ENCODE measurements at regions not wholly inside any gene's neighbourhood (a gene's known extent, or its start where the extent isn't known, plus 50 kb on each side); places are given as distances from the start of the nearest gene placed in this dataset.

GRCh38 chr14:81960781-81961180, 427.1 kb upstream of the SEL1L start:
- H3K27ac ChIP-seq (ENCODE audit: low read length): no peak overlapping the region
- no peak overlapping the region for H3K4me3 ChIP-seq (ENCODE audit: low read length)
- no peak overlapping the region for H3K9ac ChIP-seq (ENCODE audit: low read length)
- no peaks in the 10 kb centered on the region for H3K27me3 ChIP-seq (ENCODE audit: low read length)
- no peaks in the 10 kb centered on the region for H3K9me3 ChIP-seq (ENCODE audit: low read length)
- no peaks in the 10 kb centered on the region for H4K20me1 ChIP-seq (ENCODE audit: insufficient read depth, low read depth, low read length)
- no peak for DNase-seq
- H3K4me1 ChIP-seq (ENCODE audit: low read length): no peaks in the 10 kb centered on the region
- no peaks in the 10 kb centered on the region for H3K9me2 ChIP-seq (replicated peaks; ENCODE audit: insufficient read depth, low read length)
- no peak overlapping the region for H3K4me2 ChIP-seq (ENCODE audit: low read depth, low read length, poor library complexity, severe bottlenecking)
- H3K36me3 ChIP-seq (ENCODE audit: insufficient read depth, low read length): no peaks in the 10 kb centered on the region
- no peaks in the 10 kb centered on the region for H3K79me2 ChIP-seq (ENCODE audit: low read length)
- no peak overlapping the region for H2AFZ ChIP-seq (ENCODE audit: low read length)

- no peak overlapping the region for H3K9ac ChIP-seq (ENCODE audit: low read length)
- no peaks in the 10 kb centered on the region for H3K36me3 ChIP-seq (ENCODE audit: insufficient read depth, low read length)
- no peak overlapping the region for H3K4me3 ChIP-seq (ENCODE audit: low read length)
- H3K4me2 ChIP-seq (ENCODE audit: low read depth, low read length, poor library complexity, severe bottlenecking): no peak overlapping the region
- no peaks in the 10 kb centered on the region for H3K79me2 ChIP-seq (ENCODE audit: low read length)
- DNase-seq: no peak
- no peaks in the 10 kb centered on the region for H4K20me1 ChIP-seq (ENCODE audit: insufficient read depth, low read depth, low read length)
- no peak overlapping the region for H2AFZ ChIP-seq (ENCODE audit: low read length)
- no peaks in the 10 kb centered on the region for H3K9me3 ChIP-seq (ENCODE audit: low read length)
- no peak overlapping the region for H3K27ac ChIP-seq (ENCODE audit: low read length)
- no peaks in the 10 kb centered on the region for H3K9me2 ChIP-seq (replicated peaks; ENCODE audit: insufficient read depth, low read length)
- H3K4me1 ChIP-seq (ENCODE audit: low read length): no peaks in the 10 kb centered on the region
- H3K27me3 ChIP-seq (ENCODE audit: low read length): no peaks in the 10 kb centered on the region
These were observed 430.2 kb upstream of the SEL1L start for GRCh38 chr14:81963846-81964245.

DNA sequence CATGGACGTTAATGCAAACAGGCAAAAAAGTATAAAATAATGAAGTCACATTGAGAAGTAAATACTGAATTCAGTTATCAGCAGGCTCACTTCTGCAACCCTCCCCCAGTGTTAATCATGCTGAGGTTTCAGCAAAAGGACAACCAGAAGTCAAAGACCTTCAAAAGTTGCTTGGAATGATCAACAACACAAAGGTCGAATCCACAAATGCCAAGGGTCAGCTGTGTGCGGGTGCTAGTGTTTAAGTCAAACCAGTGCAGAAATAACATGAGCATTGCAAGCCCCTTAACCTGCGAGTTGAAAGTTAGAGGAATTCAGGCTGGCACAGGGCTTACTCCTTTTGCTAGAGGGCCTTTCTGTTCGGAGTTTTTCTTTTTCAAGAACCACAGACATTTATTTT, 436.7 kb upstream of the SEL1L start:
- Histone ChIP-seq H3K27ac (ENCODE audit: low read length) (no peak overlapping the region), H3K4me2 (ENCODE audit: low read depth, low read length, poor library complexity, severe bottlenecking) (no peak overlapping the region), H3K4me3 (ENCODE audit: low read length) (no peak overlapping the region), H3K36me3 (ENCODE audit: insufficient read depth, low read length) (no peaks in the 10 kb centered on the region), H3K9ac (ENCODE audit: low read length) (no peak overlapping the region), H3K27me3 (ENCODE audit: low read length) (no peaks in the 10 kb centered on the region), H3K79me2 (ENCODE audit: low read length) (no peaks in the 10 kb centered on the region), H3K4me1 (ENCODE audit: low read length) (no peaks in the 10 kb centered on the region), H3K9me2 (replicated peaks; ENCODE audit: insufficient read depth, low read length) (no peaks in the 10 kb centered on the region), H3K9me3 (ENCODE audit: low read length) (no peaks in the 10 kb centered on the region), H4K20me1 (ENCODE audit: insufficient read depth, low read depth, low read length) (no peaks in the 10 kb centered on the region), H2AFZ (ENCODE audit: low read length) (no peak overlapping the region)
- no peak for DNase-seq

GRCh38 chr14:81971911-81972310, 438.3 kb upstream of the SEL1L start:
- no peak overlapping the region for H2AFZ ChIP-seq (ENCODE audit: low read length)
- DNase-seq: no peak
- H3K27ac ChIP-seq (ENCODE audit: low read length): no peak overlapping the region
- H3K4me2 ChIP-seq (ENCODE audit: low read depth, low read length, poor library complexity, severe bottlenecking): no peak overlapping the region
- H3K9me2 ChIP-seq (replicated peaks; ENCODE audit: insufficient read depth, low read length): no peaks in the 10 kb centered on the region
- H3K9me3 ChIP-seq (ENCODE audit: low read length): no peaks in the 10 kb centered on the region
- H3K9ac ChIP-seq (ENCODE audit: low read length): no peak overlapping the region
- H3K4me1 ChIP-seq (ENCODE audit: low read length): no peaks in the 10 kb centered on the region
- no peaks in the 10 kb centered on the region for H3K36me3 ChIP-seq (ENCODE audit: insufficient read depth, low read length)
- no peaks in the 10 kb centered on the region for H3K27me3 ChIP-seq (ENCODE audit: low read length)
- H3K79me2 ChIP-seq (ENCODE audit: low read length): no peaks in the 10 kb centered on the region
- no peak overlapping the region for H3K4me3 ChIP-seq (ENCODE audit: low read length)
- H4K20me1 ChIP-seq (ENCODE audit: insufficient read depth, low read depth, low read length): no peaks in the 10 kb centered on the region

- H3K4me3 ChIP-seq (ENCODE audit: low read length): no peak overlapping the region
- H3K36me3 ChIP-seq (ENCODE audit: insufficient read depth, low read length): no peaks in the 10 kb centered on the region
- H4K20me1 ChIP-seq (ENCODE audit: insufficient read depth, low read depth, low read length): no peaks in the 10 kb centered on the region
- H3K79me2 ChIP-seq (ENCODE audit: low read length): no peaks in the 10 kb centered on the region
- no peaks in the 10 kb centered on the region for H3K9me2 ChIP-seq (replicated peaks; ENCODE audit: insufficient read depth, low read length)
- DNase-seq: no peak
- no peaks in the 10 kb centered on the region for H3K4me1 ChIP-seq (ENCODE audit: low read length)
- no peak overlapping the region for H3K9ac ChIP-seq (ENCODE audit: low read length)
- no peak overlapping the region for H3K4me2 ChIP-seq (ENCODE audit: low read depth, low read length, poor library complexity, severe bottlenecking)
- H2AFZ ChIP-seq (ENCODE audit: low read length): no peak overlapping the region
- no peaks in the 10 kb centered on the region for H3K9me3 ChIP-seq (ENCODE audit: low read length)
- H3K27me3 ChIP-seq (ENCODE audit: low read length): no peaks in the 10 kb centered on the region
- H3K27ac ChIP-seq (ENCODE audit: low read length): no peak overlapping the region
These were observed 438.9 kb upstream of the SEL1L start for GRCh38 chr14:81972601-81973000.

- Histone ChIP-seq H3K4me3 (ENCODE audit: low read length) (no peak overlapping the region), H4K20me1 (ENCODE audit: insufficient read depth, low read depth, low read length) (no peaks in the 10 kb centered on the region), H3K79me2 (ENCODE audit: low read length) (no peaks in the 10 kb centered on the region), H3K4me1 (ENCODE audit: low read length) (no peaks in the 10 kb centered on the region), H3K27ac (ENCODE audit: low read length) (no peak overlapping the region), H3K4me2 (ENCODE audit: low read depth, low read length, poor library complexity, severe bottlenecking) (no peak overlapping the region), H3K9ac (ENCODE audit: low read length) (no peak overlapping the region), H3K27me3 (ENCODE audit: low read length) (no peaks in the 10 kb centered on the region), H2AFZ (ENCODE audit: low read length) (no peak overlapping the region), H3K36me3 (ENCODE audit: insufficient read depth, low read length) (no peaks in the 10 kb centered on the region), H3K9me2 (replicated peaks; ENCODE audit: insufficient read depth, low read length) (no peaks in the 10 kb centered on the region), H3K9me3 (ENCODE audit: low read length) (no peaks in the 10 kb centered on the region)
- no peak for DNase-seq
These were observed 440.9 kb upstream of the SEL1L start for GRCh38 chr14:81974543-81974942.

DNA sequence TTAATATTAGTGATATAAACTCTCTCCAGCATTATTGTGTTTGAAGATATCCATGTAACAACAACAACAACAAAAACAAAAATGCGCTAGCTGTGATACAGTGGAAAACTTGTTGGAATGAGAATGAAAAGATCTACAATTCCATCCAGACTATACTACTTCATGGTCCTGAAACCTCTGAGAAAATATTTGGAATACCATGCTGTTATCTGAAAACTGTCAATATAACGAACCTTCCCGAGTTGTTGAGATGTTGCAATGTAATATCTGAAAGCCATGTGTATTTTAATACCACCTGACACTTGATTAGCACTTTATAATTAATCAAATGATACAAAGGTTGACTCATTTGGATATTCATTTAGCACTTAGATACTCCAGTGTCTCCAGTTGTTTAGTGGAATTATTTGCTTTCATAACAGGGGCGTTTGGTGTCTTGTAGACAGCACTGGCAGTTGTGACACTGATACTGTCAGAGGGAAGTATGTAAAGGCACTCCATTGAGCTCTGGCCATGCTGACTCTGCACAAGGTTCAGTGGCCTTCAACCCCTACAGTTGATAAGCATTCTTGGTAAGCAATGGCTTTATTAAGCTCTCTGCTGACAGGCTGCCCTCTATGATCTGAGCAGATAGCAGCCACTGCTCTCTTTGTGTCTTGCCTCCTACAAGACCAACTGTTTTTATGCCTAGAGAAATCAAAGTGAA, 447.1 kb upstream of the SEL1L start:
- DNase-seq: no peak
- Histone ChIP-seq H3K4me2 (ENCODE audit: low read depth, low read length, poor library complexity, severe bottlenecking) (no peak overlapping the region), H3K4me1 (ENCODE audit: low read length) (no peaks in the 10 kb centered on the region), H3K27ac (ENCODE audit: low read length) (no peak overlapping the region), H3K36me3 (ENCODE audit: insufficient read depth, low read length) (no peaks in the 10 kb centered on the region), H4K20me1 (ENCODE audit: insufficient read depth, low read depth, low read length) (no peaks in the 10 kb centered on the region), H3K9me2 (replicated peaks; ENCODE audit: insufficient read depth, low read length) (no peaks in the 10 kb centered on the region), H3K9ac (ENCODE audit: low read length) (no peak overlapping the region), H3K4me3 (ENCODE audit: low read length) (no peak overlapping the region), H3K9me3 (ENCODE audit: low read length) (no peaks in the 10 kb centered on the region), H2AFZ (ENCODE audit: low read length) (no peak overlapping the region), H3K27me3 (ENCODE audit: low read length) (no peaks in the 10 kb centered on the region), H3K79me2 (ENCODE audit: low read length) (no peaks in the 10 kb centered on the region)

DNA sequence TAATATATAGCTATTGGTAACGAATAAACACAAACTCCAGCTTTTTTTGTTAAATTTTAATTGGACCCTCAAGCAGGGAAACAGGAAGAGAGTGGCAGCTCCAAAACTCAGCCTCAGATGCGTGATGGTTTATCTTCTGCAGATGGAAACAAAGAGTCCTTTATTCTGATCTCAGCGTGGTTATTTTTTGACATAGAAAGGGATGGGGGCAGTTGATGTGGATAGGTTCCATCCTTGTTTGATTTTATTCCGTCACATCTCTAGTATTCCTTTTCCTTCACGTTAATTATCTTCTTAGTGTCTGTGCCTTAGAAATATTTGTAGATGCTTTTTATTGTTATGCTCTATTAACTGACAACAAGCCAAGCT, 447.6 kb upstream of the SEL1L start:
- Histone ChIP-seq H3K9ac (ENCODE audit: low read length) (no peak overlapping the region), H3K79me2 (ENCODE audit: low read length) (no peaks in the 10 kb centered on the region), H3K4me3 (ENCODE audit: low read length) (no peak overlapping the region), H3K9me3 (ENCODE audit: low read length) (no peaks in the 10 kb centered on the region), H3K27me3 (ENCODE audit: low read length) (no peaks in the 10 kb centered on the region), H3K4me2 (ENCODE audit: low read depth, low read length, poor library complexity, severe bottlenecking) (no peak overlapping the region), H3K36me3 (ENCODE audit: insufficient read depth, low read length) (no peaks in the 10 kb centered on the region), H4K20me1 (ENCODE audit: insufficient read depth, low read depth, low read length) (no peaks in the 10 kb centered on the region), H3K27ac (ENCODE audit: low read length) (no peak overlapping the region), H2AFZ (ENCODE audit: low read length) (no peak overlapping the region), H3K4me1 (ENCODE audit: low read length) (no peaks in the 10 kb centered on the region), H3K9me2 (replicated peaks; ENCODE audit: insufficient read depth, low read length) (no peaks in the 10 kb centered on the region)
- no peak for DNase-seq

DNA sequence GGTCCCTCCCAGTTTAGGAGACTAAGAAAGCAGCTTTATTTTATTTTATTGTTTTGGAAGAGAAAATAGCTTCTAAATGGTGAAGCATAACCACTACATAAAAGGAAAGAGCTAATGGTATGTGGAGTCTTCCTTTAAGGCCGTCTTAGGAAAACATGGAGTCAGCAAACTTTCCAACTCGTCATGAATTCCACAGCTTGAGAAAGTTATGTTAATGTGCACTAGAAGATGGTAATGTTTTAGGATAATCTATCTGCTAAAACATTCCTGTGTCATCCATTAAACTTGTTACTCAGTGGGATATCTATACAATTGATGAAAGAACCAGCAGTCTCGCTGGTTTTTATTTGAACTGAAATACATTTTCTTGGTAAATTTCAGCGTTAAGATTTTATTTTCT, 448.4 kb upstream of the SEL1L start:
- H3K9me3 ChIP-seq (ENCODE audit: low read length): no peaks in the 10 kb centered on the region
- no peaks in the 10 kb centered on the region for H3K79me2 ChIP-seq (ENCODE audit: low read length)
- no peak for DNase-seq
- no peaks in the 10 kb centered on the region for H3K27me3 ChIP-seq (ENCODE audit: low read length)
- H3K4me3 ChIP-seq (ENCODE audit: low read length): no peak overlapping the region
- H3K4me2 ChIP-seq (ENCODE audit: low read depth, low read length, poor library complexity, severe bottlenecking): no peak overlapping the region
- no peak overlapping the region for H2AFZ ChIP-seq (ENCODE audit: low read length)
- no peaks in the 10 kb centered on the region for H3K4me1 ChIP-seq (ENCODE audit: low read length)
- no peaks in the 10 kb centered on the region for H3K36me3 ChIP-seq (ENCODE audit: insufficient read depth, low read length)
- H3K9me2 ChIP-seq (replicated peaks; ENCODE audit: insufficient read depth, low read length): no peaks in the 10 kb centered on the region
- no peaks in the 10 kb centered on the region for H4K20me1 ChIP-seq (ENCODE audit: insufficient read depth, low read depth, low read length)
- H3K27ac ChIP-seq (ENCODE audit: low read length): no peak overlapping the region
- no peak overlapping the region for H3K9ac ChIP-seq (ENCODE audit: low read length)
